GM06990 (cell line): ENCODE measurements at regions not wholly inside any gene's neighbourhood (a gene's known extent, or its start where the extent isn't known, plus 50 kb on each side); places are given as distances from the start of the nearest gene placed in this dataset.

Source experiments
- DNase-seq: peaks from one replicate; pipeline ENCODE4 v3.0.0-alpha.2; 2011; ENCODE audit not compliant: insufficient read length; ENCODE audit errors: extremely low read depth
- H3K27me3 ChIP-seq: replicated peaks from 2 replicates; pipeline ENCODE4 v1.6.0; 2011; ENCODE audit warnings: low read length; ENCODE audit not compliant: control insufficient read depth, insufficient read depth
- H3K36me3 ChIP-seq: 2 replicates; pipeline ENCODE4 v1.5.1; 2011; ENCODE audit warnings: low read length; ENCODE audit not compliant: control insufficient read depth, insufficient read depth
- H3K4me3 ChIP-seq: replicated peaks from 2 replicates; pipeline ENCODE4 v1.5.1; 2011; ENCODE audit warnings: low read depth, mild to moderate bottlenecking, control low read depth, low read length
- CTCF ChIP-seq: IDR thresholded peaks from 2 replicates; pipeline ENCODE4 v1.5.1; 2011; ENCODE audit warnings: low read length, control low read depth, mild to moderate bottlenecking, inconsistent platforms; ENCODE audit not compliant: insufficient read depth, poor library complexity, severe bottlenecking

DNA sequence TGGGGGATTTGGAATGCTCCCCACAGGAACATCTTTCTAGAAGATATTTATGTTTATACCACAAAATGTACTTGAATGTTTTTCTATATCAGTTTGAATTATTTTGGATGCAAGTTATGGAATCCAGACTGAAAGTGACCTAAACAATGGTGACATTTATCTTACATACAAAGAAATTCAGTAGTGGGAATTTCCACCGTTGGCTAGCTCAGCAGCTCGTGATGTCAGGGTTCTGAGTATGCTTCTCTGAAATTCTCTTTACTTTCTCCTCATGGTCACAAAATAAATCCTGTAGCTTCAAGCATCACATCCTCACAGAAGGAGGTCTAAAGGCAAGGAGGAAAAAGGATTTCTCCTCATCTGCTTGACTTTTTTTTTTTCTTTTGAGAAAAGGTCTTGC, 105.3 kb downstream of the AKAIN1 start:
- Histone ChIP-seq H3K27me3 (no peaks in the 10 kb centered on the region), H3K4me3 (no peak overlapping the region), H3K36me3 (no peaks in the 10 kb centered on the region)
- no peak for TF ChIP-seq CTCF
- no peak for DNase-seq

GRCh38 chr18:5075297-5075696, 121.8 kb downstream of the AKAIN1 start:
- Histone ChIP-seq H3K36me3 (no peaks in the 10 kb centered on the region), H3K4me3 (no peak overlapping the region), H3K27me3 (no peaks in the 10 kb centered on the region)
- DNase-seq = no peak
- no peak for TF ChIP-seq CTCF

- H3K36me3 ChIP-seq = no peaks in the 10 kb centered on the region
- no peaks in the 10 kb centered on the region; the same call in 1 of the 2 replicates for H3K27me3 ChIP-seq
- H3K4me3 ChIP-seq = no peak overlapping the region
- no peak for DNase-seq
- TF ChIP-seq CTCF = peak; percentile 63
Observed at GRCh38 chr18:5073026-5073944, 123.8 kb downstream of the AKAIN1 start.

DNA sequence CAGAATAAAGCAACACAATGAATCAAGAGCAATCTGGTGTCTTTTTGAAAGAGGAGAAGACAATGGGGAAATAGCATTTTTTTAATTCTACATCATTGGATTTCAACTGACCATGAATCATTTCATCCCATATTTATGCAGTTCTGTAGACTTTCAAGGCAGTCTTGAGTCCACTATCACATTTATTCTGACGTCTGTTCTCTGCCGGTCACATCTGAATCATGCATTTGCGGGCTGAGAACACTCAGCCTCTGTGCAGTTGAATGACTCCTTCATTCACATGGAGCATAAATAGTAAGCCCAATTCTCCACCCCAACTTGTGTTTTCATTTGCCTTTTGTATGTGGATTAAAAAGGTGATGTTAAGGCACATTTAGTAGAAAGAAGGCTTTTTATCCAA, 128.2 kb downstream of the AKAIN1 start:
- H3K4me3 ChIP-seq = no peak overlapping the region
- no peak for TF ChIP-seq CTCF
- no peaks in the 10 kb centered on the region for H3K36me3 ChIP-seq
- DNase-seq = no peak
- no peaks in the 10 kb centered on the region; the same call in 1 of the 2 replicates for H3K27me3 ChIP-seq

- Histone ChIP-seq H3K27me3 (no peaks in the 10 kb centered on the region; the same call in 1 of the 2 replicates), H3K4me3 (no peak overlapping the region), H3K36me3 (no peaks in the 10 kb centered on the region)
- peak; percentile 80 for TF ChIP-seq CTCF
- DNase-seq = no peak
Observed at GRCh38 chr18:5066380-5066977, 130.6 kb downstream of the AKAIN1 start.
